ENCODE measurements at regions not wholly inside any gene's neighbourhood (a gene's known extent, or its start where the extent isn't known, plus 50 kb on each side); places are given as distances from the start of the nearest gene placed in this dataset.

- DNase-seq (ENCODE audit: low spot score) = no peak
- intact Hi-C loops (cut with DNase I) = loop anchor here (5.0 to 10.0 kb wide), 2 partner anchors 227 to 310 kb away; partner anchors contain the start of gene DMTF1 (in 1 of the 2)
Measured at GRCh38 chr7:86925221-86925620, 134.2 kb downstream of the ELAPOR2 start.

GRCh38 chr7:86923527-86923926 lies 135.9 kb downstream of the ELAPOR2 start:
- intact Hi-C loops (cut with DNase I) = loop anchor here in 1 of 2 donors (10.0 kb wide), 1 partner anchor 311 kb away; no protein-coding TSS in a partner anchor
- no peak for DNase-seq (ENCODE audit: low spot score)

DNA sequence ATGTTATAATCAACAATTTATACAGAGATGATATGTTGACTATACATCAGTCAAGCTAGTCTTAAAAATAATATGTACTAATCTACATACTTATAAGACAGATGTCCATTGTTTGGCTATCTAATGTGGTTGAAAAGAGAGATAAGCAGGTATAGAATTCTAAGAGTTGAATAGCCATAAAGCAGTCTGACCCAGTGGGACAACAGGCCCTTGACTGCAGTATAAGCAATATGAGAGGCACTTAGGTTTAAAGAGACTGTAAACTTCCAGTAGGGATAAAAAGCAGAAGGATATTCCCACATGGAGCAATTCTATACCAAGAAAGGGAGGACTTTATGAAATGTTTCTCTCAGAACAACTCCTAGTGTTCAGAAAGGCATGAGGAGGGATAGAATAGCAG lies 139.3 kb downstream of the ELAPOR2 start:
- intact Hi-C loops (cut with DNase I) = loop anchor here in 1 of 2 donors (10.0 kb wide), 1 partner anchor 315 kb away; no protein-coding TSS in a partner anchor
- no peak for DNase-seq (ENCODE audit: low spot score)

DNA sequence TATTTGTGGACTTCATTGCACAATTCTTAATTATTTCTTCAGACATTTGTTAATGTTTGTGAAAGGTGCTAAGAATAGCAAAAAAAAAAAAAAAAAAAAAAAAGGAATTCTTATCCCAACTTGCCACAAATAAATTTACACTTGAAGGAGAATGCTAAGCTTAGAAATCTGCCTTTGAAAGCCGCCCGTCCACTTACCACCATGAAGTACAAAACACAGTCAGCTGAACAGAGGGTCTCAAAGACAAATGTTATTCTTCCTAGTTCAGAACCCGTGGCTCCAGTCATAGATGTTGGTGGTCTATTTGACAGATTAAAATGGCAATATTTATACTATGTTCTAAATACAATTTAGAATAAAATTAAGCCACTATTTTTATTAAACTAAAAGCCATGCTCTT lies 141.2 kb downstream of the ELAPOR2 start:
- intact Hi-C loops (cut with DNase I) = no loop called here
- DNase-seq (ENCODE audit: low spot score) = no peak

GRCh38 chr7:86916277-86916825 lies 143.1 kb downstream of the ELAPOR2 start:
- DNase-seq (ENCODE audit: low spot score) = no peak
- intact Hi-C loops (cut with DNase I) = no loop called here

DNA sequence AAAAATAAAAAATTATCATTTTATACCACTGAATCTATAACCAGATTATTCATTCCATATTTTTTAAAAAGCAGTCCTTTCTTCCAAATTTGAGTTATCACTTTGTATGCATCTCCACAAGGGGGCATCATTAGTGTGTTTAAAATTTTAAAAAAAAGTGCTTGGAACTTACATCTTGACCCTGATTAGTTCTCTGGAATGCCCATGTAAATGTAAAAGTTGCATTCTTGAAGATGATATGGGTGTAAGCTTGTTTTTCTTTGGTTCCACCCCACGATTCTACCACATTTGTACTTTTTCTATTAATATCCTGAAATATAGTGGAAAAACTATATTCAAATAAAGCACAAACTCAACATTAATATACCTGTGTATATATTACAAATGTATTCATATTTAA lies 144.9 kb downstream of the ELAPOR2 start:
- DNase-seq (ENCODE audit: low spot score) = no peak
- intact Hi-C loops (cut with DNase I) = no loop called here

Measured in posterior vena cava (tissue), 2 donors.